GM10248 (cell line): ENCODE measurements at regions not wholly inside any gene's neighbourhood (a gene's known extent, or its start where the extent isn't known, plus 50 kb on each side); places are given as distances from the start of the nearest gene placed in this dataset.

Experiments used
- CTCF ChIA-PET: fragments of 300-600 bp; sonication (Branson Sonifier 250); formaldehyde crosslinking; extraction: SDS; loops from one replicate; lab custom pipeline; 2021; ENCODE audit warnings: antibody characterized with exemption; lab: Yijun Ruan, JAX
- POLR2A ChIA-PET: fragments of 350-650 bp; sonication (Branson Sonifier 250); formaldehyde crosslinking; extraction: SDS; loops from one replicate; lab custom pipeline; 2020; ENCODE audit warnings: antibody characterized with exemption; lab: Yijun Ruan, JAX
- DNase-seq: peaks from one replicate; pipeline ENCODE4 v3.0.0; 2012; ENCODE audit errors: extremely low spot score
- TF ChIP-seq, protein P1 (sequence below): IDR thresholded peaks from 2 replicates; pipeline ENCODE4 v1.5.1; 2012; ENCODE audit warnings: mild to moderate bottlenecking, low read depth; ENCODE audit errors: extremely low read depth, missing control alignments, control extremely low read depth

DNA sequence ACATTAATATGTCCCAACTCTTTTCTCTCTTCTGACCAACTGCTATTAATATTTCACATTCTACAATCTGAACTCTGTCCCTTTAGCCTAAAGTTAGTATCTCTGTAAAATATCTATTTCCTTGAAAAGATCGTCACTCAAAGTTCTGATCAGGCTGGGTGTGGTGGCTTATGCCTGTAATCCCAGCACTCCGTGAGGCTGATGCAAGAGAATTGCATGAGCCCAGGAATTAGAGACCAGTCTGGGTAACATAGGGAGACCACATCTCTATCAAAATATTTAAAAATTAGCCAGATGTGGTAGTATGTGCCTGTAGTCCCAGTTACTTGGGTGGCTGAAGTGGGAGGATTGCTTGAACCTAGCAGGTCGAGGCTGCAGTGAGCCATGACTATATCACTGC is 695.6 kb downstream of the MCTP2 start:
- TF ChIP-seq, protein P1, sequence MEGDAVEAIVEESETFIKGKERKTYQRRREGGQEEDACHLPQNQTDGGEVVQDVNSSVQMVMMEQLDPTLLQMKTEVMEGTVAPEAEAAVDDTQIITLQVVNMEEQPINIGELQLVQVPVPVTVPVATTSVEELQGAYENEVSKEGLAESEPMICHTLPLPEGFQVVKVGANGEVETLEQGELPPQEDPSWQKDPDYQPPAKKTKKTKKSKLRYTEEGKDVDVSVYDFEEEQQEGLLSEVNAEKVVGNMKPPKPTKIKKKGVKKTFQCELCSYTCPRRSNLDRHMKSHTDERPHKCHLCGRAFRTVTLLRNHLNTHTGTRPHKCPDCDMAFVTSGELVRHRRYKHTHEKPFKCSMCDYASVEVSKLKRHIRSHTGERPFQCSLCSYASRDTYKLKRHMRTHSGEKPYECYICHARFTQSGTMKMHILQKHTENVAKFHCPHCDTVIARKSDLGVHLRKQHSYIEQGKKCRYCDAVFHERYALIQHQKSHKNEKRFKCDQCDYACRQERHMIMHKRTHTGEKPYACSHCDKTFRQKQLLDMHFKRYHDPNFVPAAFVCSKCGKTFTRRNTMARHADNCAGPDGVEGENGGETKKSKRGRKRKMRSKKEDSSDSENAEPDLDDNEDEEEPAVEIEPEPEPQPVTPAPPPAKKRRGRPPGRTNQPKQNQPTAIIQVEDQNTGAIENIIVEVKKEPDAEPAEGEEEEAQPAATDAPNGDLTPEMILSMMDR: no peak
- DNase-seq: no peak
- ChIA-PET CTCF (no interaction called here), POLR2A (no interaction called here)

DNA sequence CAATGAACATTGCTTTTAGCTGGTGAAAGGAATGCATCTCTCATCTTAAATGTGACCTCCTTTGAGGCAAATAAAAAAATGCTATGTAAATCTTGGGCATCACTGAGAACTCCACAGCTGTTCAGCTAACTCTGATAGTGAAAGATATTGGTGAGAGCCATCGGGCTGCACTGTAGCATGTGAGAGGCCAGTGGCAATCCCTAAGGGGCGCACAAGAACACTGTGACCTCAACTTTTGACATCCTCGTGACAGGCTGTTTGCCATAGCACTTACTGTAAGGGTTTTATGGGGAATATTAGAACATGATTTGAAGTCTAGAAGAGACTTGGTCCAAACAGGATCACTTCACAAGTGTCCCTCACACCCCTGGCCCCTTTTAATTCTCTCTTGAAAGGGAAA is 697.9 kb downstream of the MCTP2 start:
- TF ChIP-seq, protein P1: no peak
- no peak for DNase-seq
- POLR2A ChIA-PET: no interaction called here
- CTCF ChIA-PET: no interaction called here

DNA sequence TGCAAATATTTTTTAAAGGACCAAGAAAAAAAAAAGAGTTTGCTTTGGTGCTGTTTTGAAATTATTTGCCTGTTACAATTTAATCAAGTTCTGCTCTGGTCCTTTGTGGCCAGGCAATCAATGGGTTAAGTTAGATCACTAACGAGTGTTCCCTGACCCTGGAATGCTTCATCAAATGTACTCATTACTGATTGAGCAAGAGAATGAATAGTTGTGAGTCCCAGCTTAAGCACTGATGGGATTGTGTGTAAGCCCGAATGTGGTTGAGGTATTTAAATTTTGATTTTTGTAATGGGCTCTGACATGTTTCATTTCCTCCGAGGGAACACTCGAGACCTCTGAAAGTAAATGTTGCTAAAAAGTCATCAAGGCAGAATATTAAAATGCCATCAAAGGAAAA is 699.1 kb downstream of the MCTP2 start:
- TF ChIP-seq, protein P1: no peak
- DNase-seq: no peak
- CTCF ChIA-PET: no interaction called here
- POLR2A ChIA-PET: no interaction called here

DNA sequence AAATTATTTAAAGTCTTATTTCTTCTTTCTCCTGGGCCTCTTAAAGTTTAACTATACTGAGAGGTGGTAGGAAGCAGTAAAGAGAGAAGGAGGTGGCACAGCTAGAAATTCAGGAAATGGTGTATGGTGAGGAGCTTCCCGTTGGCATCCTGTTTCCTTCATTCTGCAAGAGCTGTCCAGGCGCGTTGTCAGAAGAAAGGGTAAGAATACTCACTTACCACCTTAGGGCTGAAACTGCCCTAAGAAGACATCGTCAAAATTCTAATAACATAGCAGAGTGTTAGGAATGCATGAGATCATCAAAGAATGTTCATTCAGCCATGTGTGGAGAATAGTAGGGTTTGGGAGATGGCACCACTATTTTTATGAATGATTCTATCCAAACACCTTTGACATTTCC is 699.6 kb downstream of the MCTP2 start:
- POLR2A ChIA-PET: no interaction called here
- DNase-seq: no peak
- TF ChIP-seq, protein P1: no peak
- CTCF ChIA-PET: no interaction called here

GRCh38 chr15:94934440-94934839 is 703.1 kb downstream of the MCTP2 start:
- ChIA-PET POLR2A (no interaction called here), CTCF (no interaction called here)
- no peak for DNase-seq
- TF ChIP-seq, protein P1: no peak

- ChIA-PET CTCF (no interaction called here), POLR2A (no interaction called here)
- DNase-seq: no peak
- TF ChIP-seq, protein P1: no peak
Measured at GRCh38 chr15:94937242-94937641, 705.9 kb downstream of the MCTP2 start.

DNA sequence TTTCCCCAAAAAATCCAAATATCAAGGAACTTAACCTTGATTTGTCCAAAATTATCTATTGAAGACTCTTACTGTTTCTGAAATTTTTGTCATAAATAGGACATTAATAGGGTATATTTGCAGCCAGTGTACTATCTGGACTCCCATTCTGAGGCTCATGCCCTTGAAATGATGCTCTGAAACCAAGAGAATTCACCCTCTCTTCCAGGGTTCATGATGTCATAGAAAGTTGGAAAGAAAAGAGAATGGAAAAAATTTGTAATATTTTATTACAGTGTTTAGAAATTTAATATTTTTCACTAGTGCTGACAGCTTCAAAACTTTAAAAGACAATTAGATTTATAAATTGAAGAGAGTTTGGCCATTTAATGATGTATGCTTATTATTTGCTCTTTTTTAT is 712.5 kb downstream of the MCTP2 start:
- POLR2A ChIA-PET: no interaction called here
- no peak for DNase-seq
- TF ChIP-seq, protein P1: no peak

More for the DNA sequence above, 712.5 kb downstream of the MCTP2 start:
- CTCF ChIA-PET: no interaction called here
